ENCODE measurements at regions not wholly inside any gene's neighbourhood (a gene's known extent, or its start where the extent isn't known, plus 50 kb on each side); places are given as distances from the start of the nearest gene placed in this dataset.
"Not testable (repeated sequence)": the region's sequence is repeated elsewhere in the genome, so short reads cannot be mapped to it uniquely, and the experiment has no call there.

DNA sequence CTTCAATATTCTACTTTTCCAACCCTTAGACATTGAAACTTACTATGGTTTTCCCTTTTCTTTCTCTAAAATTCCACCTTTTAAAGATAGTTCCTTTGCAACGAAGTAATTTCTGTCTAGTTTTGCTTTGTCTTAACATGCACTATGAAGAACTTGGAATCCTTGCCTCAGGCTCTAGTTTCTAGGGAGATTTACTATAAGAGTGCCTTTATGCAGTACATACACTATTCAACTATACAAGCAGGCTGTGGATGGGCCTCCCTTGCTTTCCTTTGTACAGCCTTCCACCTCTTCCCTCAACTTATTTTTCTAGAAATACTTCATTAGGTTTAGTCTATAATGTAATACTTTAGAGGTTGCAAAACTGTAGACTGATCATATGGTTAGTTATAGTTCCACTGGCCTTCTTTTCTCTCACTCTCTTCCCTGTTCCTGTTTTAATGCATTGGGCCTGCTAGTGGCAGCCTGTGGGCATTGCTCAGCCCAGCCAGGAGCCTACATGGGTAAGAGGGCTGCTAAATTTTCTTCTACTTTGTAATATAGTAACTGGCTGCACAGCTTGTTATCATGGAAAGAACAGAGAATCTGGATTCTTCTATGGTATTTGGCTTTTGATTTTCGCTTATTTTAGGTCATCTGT lies 100.2 kb downstream of the C11orf87 start:
- no peak for DNase-seq (ENCODE audit: low spot score)
- TF ChIP-seq, protein P1, sequence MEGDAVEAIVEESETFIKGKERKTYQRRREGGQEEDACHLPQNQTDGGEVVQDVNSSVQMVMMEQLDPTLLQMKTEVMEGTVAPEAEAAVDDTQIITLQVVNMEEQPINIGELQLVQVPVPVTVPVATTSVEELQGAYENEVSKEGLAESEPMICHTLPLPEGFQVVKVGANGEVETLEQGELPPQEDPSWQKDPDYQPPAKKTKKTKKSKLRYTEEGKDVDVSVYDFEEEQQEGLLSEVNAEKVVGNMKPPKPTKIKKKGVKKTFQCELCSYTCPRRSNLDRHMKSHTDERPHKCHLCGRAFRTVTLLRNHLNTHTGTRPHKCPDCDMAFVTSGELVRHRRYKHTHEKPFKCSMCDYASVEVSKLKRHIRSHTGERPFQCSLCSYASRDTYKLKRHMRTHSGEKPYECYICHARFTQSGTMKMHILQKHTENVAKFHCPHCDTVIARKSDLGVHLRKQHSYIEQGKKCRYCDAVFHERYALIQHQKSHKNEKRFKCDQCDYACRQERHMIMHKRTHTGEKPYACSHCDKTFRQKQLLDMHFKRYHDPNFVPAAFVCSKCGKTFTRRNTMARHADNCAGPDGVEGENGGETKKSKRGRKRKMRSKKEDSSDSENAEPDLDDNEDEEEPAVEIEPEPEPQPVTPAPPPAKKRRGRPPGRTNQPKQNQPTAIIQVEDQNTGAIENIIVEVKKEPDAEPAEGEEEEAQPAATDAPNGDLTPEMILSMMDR (IDR thresholded peaks at IDR 0.05; ENCODE audit: extremely low read depth, missing control alignments) = no peak

DNA sequence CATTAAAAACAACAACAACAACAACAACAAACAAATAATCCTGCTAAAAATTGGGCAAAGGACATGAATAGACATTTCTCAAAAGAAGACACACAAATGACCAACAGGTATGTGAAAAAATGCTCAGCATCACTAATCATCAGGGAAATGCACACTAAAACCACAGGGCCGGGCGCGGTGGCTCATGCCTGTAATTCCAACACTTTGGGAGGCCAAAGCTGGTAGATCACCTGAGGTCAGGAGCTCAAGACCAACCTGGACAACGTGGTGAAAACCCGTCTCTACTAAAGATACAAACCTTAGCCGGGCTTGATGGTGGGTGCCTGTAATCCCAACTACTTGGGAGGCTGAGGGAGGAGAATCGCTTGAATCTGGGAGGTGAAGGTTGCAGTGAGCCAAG lies 103.6 kb downstream of the C11orf87 start:
- DNase-seq (ENCODE audit: low spot score) = not testable (repeated sequence)

DNA sequence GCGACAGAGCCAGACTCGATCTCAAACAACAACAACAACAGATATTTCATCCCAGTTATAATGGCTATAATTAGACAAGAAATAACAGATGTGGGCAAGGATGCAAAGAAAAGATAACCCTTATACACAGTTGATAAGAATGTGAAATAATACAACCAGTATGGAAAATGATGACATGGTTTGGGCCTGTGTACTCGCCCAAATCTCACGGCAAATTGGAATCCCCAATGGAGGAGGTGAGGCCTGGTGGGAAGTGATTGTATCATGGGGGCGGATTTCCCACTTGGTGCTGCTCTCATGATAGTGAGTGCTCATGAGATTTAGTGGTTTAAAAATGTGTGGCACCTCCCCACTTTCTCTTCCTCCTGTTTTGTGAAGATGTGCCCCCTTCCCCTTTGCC lies 104.1 kb downstream of the C11orf87 start:
- TF ChIP-seq, protein P1 (IDR thresholded peaks at IDR 0.05; ENCODE audit: extremely low read depth, missing control alignments) = no peak
- no peak for DNase-seq (ENCODE audit: low spot score)

DNA sequence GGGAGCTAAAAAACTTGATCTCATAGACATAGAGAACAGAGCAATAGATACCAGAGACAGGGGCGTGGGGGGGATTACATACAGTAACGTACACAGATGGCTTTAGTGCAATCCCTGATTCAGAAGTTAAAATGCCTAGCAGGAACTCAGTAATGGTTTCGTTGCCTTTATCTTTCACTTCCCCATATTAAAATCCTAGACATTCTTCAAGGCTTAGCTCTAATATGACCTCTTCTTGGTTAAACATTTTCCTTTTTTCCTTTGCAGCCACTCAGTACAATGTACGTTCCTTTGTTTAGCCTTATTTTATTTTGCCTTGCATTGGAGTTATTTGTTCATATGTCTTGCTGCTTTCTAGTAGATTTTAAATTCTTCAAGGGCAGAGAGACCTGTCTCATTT lies 104.9 kb downstream of the C11orf87 start:
- DNase-seq (ENCODE audit: low spot score) = no peak
- TF ChIP-seq, protein P1 (IDR thresholded peaks at IDR 0.05; ENCODE audit: extremely low read depth, missing control alignments) = no peak

DNA sequence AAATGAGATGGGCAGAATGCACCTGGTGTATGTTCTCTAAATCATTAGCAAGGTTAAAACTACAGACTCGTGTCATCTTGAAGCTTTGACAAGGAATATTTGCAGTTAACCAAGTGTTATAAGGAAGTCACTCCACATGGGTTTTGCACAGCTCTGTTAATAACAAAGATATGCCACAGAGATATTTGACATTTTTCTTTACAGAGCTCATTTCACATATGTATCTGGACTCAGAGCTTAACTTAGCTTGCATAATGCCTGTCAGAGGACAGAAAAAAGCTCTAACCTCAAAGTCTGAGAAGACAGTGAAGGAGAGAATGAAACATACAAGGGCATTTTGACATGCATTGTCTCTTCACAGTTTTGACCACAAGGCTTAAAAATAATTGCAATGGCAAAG lies 105.5 kb downstream of the C11orf87 start:
- DNase-seq (ENCODE audit: low spot score) = no peak
- TF ChIP-seq, protein P1 (IDR thresholded peaks at IDR 0.05; ENCODE audit: extremely low read depth, missing control alignments) = no peak

DNA sequence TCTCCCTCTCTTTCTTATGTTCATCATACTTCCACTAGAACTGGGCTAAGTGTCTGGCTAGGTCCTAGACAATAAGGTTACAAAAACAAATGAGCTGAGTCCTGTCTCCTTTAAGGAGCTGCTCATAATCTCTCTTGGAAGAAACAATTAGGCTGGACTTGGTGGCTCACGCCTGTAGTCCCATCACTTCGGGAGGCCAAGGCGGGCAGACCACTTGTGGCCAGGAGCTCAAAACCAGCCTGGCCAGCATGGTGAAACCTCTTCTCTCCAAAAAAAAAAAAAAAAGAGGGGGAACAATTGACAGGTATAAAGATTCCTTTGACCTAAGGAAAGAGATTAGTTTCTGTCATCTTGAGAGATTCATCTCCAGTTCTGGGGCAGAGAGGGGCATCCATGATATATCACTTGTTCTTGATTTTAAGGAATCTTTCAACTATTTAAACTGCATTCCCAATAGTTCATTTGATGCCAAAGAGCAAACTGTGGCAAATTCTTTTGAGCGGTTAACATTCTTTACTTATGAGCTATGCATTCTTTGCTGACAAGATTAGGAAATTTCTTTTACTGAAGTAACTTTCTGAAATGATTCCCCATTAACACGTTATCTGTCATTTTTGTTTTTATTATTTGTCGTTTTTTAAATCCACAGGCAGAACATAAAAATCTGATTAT lies 125.5 kb downstream of the C11orf87 start:
- TF ChIP-seq, protein P1 (IDR thresholded peaks at IDR 0.05; ENCODE audit: extremely low read depth, missing control alignments) = no peak
- DNase-seq (ENCODE audit: low spot score) = no peak

DNA sequence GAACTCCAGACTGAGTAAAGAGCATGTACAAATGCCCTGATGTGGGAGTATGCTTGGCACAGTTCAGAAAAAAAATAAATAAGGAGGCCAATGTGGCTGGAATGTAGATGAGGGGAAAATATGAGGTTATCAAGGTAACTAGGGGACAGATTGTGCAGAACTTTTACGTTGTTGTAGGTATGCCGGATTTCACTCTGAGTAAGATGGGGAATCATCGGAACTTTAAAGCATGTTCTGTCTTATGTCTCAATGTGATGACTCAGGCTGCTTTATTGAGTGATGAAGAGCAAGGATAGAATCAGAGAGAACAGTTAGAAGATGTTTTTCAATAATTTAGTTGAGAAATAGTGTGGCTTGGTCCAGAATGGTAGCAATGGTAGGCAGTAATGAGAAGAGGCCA lies 130.4 kb downstream of the C11orf87 start:
- no peak for DNase-seq (ENCODE audit: low spot score)
- TF ChIP-seq, protein P1 (IDR thresholded peaks at IDR 0.05; ENCODE audit: extremely low read depth, missing control alignments) = no peak

DNA sequence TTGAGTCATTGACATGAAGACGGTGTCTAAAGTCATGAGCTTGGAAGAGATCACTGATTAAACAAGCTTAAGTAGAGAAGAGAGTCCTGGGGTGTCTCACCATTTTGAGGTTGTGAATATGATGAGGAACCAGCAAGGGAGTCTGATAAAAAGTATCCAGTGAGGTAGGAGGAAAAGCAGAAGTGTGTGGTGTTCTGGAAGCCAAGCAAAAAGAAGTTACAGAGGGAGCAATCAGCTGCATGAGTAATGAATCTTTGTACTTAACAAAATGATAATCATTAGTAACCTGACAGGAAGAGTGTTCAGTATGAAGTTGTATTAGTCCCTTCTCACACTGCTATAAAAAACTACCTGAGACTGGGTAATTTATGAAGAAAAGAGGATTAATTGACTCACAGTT lies 131.3 kb downstream of the C11orf87 start:
- TF ChIP-seq, protein P1 (IDR thresholded peaks at IDR 0.05; ENCODE audit: extremely low read depth, missing control alignments) = no peak
- no peak for DNase-seq (ENCODE audit: low spot score)

Measured in GM20000 (cell line).